T47D (cell line): ENCODE measurements at regions not wholly inside any gene's neighbourhood (a gene's known extent, or its start where the extent isn't known, plus 50 kb on each side); places are given as distances from the start of the nearest gene placed in this dataset.

Experiments used
- DNase-seq, 2 experiments: peaks; one replicate each; pipeline versions ENCODE4 v3.0.0 to v3.0.0-alpha.2; 2011 to 2012; ENCODE audit warnings: low read depth in 1 of 2, low spot score in 1 of 2
- JUND ChIP-seq: IDR thresholded peaks from 2 replicates; pipeline ENCODE4 v1.6.1; 2012; ENCODE audit warnings: low read depth
- in situ Hi-C: cut with HindIII; loops from 2 replicates; pipeline ENCODE4 v1.10.0; 2016; ENCODE audit warnings: low sequenced_read_pairs, low pct_unique_long_range_greater_than_20kb

GRCh38 chr6:169069356-169069755 lies 184.3 kb downstream of the THBS2 start:
- in situ Hi-C loops, result no loop called here
- TF ChIP-seq JUND, result no peak

GRCh38 chr6:169064194-169064593 lies 189.5 kb downstream of the THBS2 start:
- TF ChIP-seq JUND, result no peak
- in situ Hi-C loops, result no loop called here
- DNase-seq, result no peak

More at GRCh38 chr6:169069356-169069755, 184.3 kb downstream of the THBS2 start:
- DNase-seq, result no peak

- no peak for TF ChIP-seq JUND
- DNase-seq, result no peak
- in situ Hi-C loops, result no loop called here
Measured at GRCh38 chr6:169062272-169062671, 191.4 kb downstream of the THBS2 start.

GRCh38 chr6:169058634-169059033 lies 195.0 kb downstream of the THBS2 start:
- no peak for DNase-seq
- in situ Hi-C loops, result no loop called here
- no peak for TF ChIP-seq JUND

GRCh38 chr6:169052462-169052861 lies 201.2 kb downstream of the THBS2 start:
- no peak for DNase-seq

GRCh38 chr6:169051371-169051770 lies 202.3 kb downstream of the THBS2 start:
- no peak for TF ChIP-seq JUND
- no peak for DNase-seq
- in situ Hi-C loops, result no loop called here

More at GRCh38 chr6:169052462-169052861, 201.2 kb downstream of the THBS2 start:
- no peak for TF ChIP-seq JUND
- in situ Hi-C loops, result no loop called here

GRCh38 chr6:169048865-169049205 lies 204.8 kb downstream of the THBS2 start:
- DNase-seq, result no peak
- no peak for TF ChIP-seq JUND
- in situ Hi-C loops, result no loop called here

- TF ChIP-seq JUND, result no peak
- in situ Hi-C loops, result no loop called here
- no peak for DNase-seq
Measured at GRCh38 chr6:169048185-169048864, 205.3 kb downstream of the THBS2 start.

- in situ Hi-C loops, result no loop called here
- TF ChIP-seq JUND, result no peak
- DNase-seq, result no peak
Measured at GRCh38 chr6:169047345-169047744, 206.3 kb downstream of the THBS2 start.

GRCh38 chr6:169046483-169047192 lies 207.0 kb downstream of the THBS2 start:
- no peak for DNase-seq
- in situ Hi-C loops, result no loop called here
- TF ChIP-seq JUND, result no peak

GRCh38 chr6:169046021-169046420 lies 207.6 kb downstream of the THBS2 start:
- in situ Hi-C loops, result no loop called here
- DNase-seq, result no peak
- no peak for TF ChIP-seq JUND

- TF ChIP-seq JUND, result no peak
- in situ Hi-C loops, result no loop called here
- DNase-seq, result peak in 1 of 2 experiments; percentile 26
Measured at GRCh38 chr6:169045486-169045885, 208.2 kb downstream of the THBS2 start.

- no peak for TF ChIP-seq JUND
- in situ Hi-C loops, result no loop called here
- DNase-seq, result no peak
Measured at GRCh38 chr6:169044381-169045230, 209.0 kb downstream of the THBS2 start.
